Right atrium auricular region (tissue), 2 donors: ENCODE measurements at regions not wholly inside any gene's neighbourhood (a gene's known extent, or its start where the extent isn't known, plus 50 kb on each side); places are given as distances from the start of the nearest gene placed in this dataset.

Experiments
- DNase-seq: peaks from one replicate; pipeline ENCODE4 v3.0.0-alpha.2; 2019; ENCODE audit warnings: low spot score
- H3K27ac ChIP-seq, 2 donors: fragments of 200-600 bp; sonication (generic); 1 replicate in 1 of 2; 2 replicates in 1 of 2; pipeline ENCODE4 v1.5.1; 2016 to 2019
- H3K27me3 ChIP-seq, 2 donors: fragments of 200-600 bp; sonication (generic); one replicate each; pipeline versions ENCODE4 v1.5.1 to v1.6.0; 2017 to 2019
- H3K36me3 ChIP-seq: fragments of 200-600 bp; sonication (generic); one replicate; pipeline ENCODE4 v1.5.1; 2016
- H3K4me1 ChIP-seq, 2 donors: fragments of 200-600 bp; sonication (generic); one replicate each; pipeline versions ENCODE4 v1.5.1 to v1.6.0; 2017 to 2019
- H3K4me3 ChIP-seq, 2 donors: fragments of 200-600 bp; sonication (generic); 1 replicate in 1 of 2; 2 replicates in 1 of 2; pipeline ENCODE4 v1.5.1; 2017 to 2019; ENCODE audit warnings: mild to moderate bottlenecking in 1 of 2, moderate library complexity in 1 of 2
- H3K9me3 ChIP-seq, 2 donors: fragments of 200-600 bp; sonication (generic); one replicate each; pipeline ENCODE4 v1.5.1; 2019
- CTCF ChIP-seq, 2 donors: fragments of 200-600 bp; sonication (generic); IDR thresholded peaks; one replicate each; pipeline ENCODE4 v1.5.1; 2019; ENCODE audit warnings: antibody characterized with exemption in 2 of 2

GRCh38 chr18:11308499-11308898 lies 159.1 kb upstream of the PIEZO2 start:
- no peaks in the 10 kb centered on the region for H3K9me3 ChIP-seq
- H3K27me3 ChIP-seq = no peaks in the 10 kb centered on the region
- no peak for DNase-seq
- TF ChIP-seq CTCF (IDR thresholded peaks at IDR 0.05) = no peak
- no peak overlapping the region for H3K27ac ChIP-seq
- no peak overlapping the region for H3K4me3 ChIP-seq
- H3K36me3 ChIP-seq = no peaks in the 10 kb centered on the region
- no peaks in the 10 kb centered on the region for H3K4me1 ChIP-seq

DNA sequence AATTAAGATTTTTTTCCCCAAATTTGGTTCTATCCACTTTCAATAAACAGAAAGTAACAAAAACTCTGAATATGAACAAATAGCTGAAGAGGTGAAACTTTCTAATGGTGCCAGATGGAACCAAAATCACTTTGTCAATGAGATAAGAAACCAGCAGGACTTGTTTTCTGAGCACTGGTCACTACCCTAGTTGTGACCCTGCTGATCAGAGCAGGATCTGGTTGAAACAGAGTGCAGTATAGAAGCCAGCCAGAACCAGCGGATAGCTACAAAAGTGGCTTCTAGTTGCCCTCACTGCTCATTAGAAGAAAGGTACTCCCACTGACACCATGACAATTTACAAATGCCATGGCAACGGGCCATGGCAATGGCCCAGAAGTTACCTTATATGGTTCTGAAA lies 158.3 kb upstream of the PIEZO2 start:
- no peak for DNase-seq
- no peak for TF ChIP-seq CTCF (IDR thresholded peaks at IDR 0.05)

DNA sequence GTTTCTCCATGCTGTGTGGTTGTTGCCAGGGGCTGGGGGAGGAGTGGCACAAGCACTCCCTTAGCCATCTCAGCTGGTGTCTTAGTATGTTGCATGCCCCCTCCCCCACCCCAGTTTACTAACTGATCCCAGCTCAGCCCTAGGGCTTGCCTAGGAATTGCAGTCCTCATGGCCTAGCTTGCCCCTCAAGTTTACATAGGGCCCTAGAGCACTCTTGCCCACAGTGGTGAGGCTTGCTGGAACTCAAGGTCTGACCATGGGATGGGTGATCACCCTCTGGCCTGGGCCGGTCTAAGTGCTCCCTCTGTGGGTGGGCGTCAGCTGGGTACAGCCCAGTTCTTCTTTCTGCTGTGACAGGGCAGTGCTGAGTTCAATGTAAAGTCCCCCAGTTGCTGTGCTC lies 156.1 kb upstream of the PIEZO2 start:
- Histone ChIP-seq H3K27ac (no peak overlapping the region), H3K36me3 (no peaks in the 10 kb centered on the region), H3K4me1 (no peaks in the 10 kb centered on the region), H3K9me3 (peaks cover 0 to 20% of the 10 kb centered on the region in 2 donors), H3K27me3 (no peaks in the 10 kb centered on the region), H3K4me3 (no peak overlapping the region)
- no peak for TF ChIP-seq CTCF (IDR thresholded peaks at IDR 0.05)
- DNase-seq = no peak

More for the DNA sequence above, 158.3 kb upstream of the PIEZO2 start:
- Histone ChIP-seq H3K27ac (no peak overlapping the region), H3K36me3 (no peaks in the 10 kb centered on the region), H3K9me3 (no peaks in the 10 kb centered on the region), H3K4me1 (no peaks in the 10 kb centered on the region), H3K27me3 (no peaks in the 10 kb centered on the region), H3K4me3 (no peak overlapping the region)

GRCh38 chr18:11304928-11305327 lies 155.6 kb upstream of the PIEZO2 start:
- TF ChIP-seq CTCF (IDR thresholded peaks at IDR 0.05) = no peak
- H3K4me1 ChIP-seq = no peaks in the 10 kb centered on the region
- DNase-seq = no peak
- H3K9me3 ChIP-seq = peaks cover 0 to 20% of the 10 kb centered on the region in 2 donors
- H3K27me3 ChIP-seq = no peaks in the 10 kb centered on the region
- no peak overlapping the region for H3K4me3 ChIP-seq
- H3K27ac ChIP-seq = no peak overlapping the region
- no peaks in the 10 kb centered on the region for H3K36me3 ChIP-seq

DNA sequence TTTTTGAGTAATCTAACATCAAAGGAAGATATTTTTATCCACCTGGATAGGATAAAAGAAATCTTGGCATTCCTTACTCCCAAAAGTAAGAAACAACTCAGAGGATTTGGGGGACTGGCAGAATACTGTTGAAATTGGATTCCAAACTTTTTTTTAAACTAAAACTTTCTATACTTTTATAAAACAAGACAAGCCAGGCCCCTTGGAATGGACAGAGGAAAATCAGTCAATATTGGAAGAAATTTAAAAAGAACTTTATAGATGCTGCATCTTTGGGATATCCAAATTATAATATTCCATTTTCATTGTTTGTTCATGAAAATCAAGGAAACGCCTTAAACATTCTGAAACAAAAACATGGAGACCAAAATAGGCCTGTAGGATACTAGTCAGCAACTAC lies 147.6 kb upstream of the PIEZO2 start:
- Histone ChIP-seq H3K27me3 (no peaks in the 10 kb centered on the region), H3K36me3 (no peaks in the 10 kb centered on the region), H3K4me1 (no peaks in the 10 kb centered on the region), H3K27ac (no peak overlapping the region), H3K4me3 (no peak overlapping the region), H3K9me3 (peaks cover 0 to 14% of the 10 kb centered on the region in 2 donors)
- no peak for TF ChIP-seq CTCF (IDR thresholded peaks at IDR 0.05)
- DNase-seq = no peak

DNA sequence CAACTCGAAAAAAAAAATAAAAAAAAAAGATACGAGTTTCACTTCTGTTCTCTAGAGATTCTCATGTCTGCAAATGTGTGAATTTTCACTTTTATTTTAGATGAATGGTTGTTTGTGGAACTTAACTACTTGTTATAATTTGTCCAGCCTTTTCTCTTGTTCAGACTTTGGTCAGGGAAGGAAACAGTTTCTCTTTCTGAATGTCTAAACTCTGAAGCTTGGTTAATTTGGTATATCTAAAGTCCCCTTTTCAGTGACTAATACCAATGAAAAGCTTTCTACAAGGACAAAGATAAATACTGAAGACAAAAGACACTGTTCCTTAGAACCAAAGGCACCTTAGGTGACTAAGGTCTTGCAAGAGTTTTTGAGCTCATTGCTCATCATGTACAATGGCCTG lies 144.4 kb upstream of the PIEZO2 start:
- Histone ChIP-seq H3K4me3 (no peak overlapping the region), H3K4me1 (no peaks in the 10 kb centered on the region), H3K9me3 (no peaks in the 10 kb centered on the region), H3K27me3 (no peaks in the 10 kb centered on the region), H3K36me3 (no peaks in the 10 kb centered on the region), H3K27ac (no peak overlapping the region)
- no peak for DNase-seq
- no peak for TF ChIP-seq CTCF (IDR thresholded peaks at IDR 0.05)
